ENCODE measurements at regions not wholly inside any gene's neighbourhood (a gene's known extent, or its start where the extent isn't known, plus 50 kb on each side); places are given as distances from the start of the nearest gene placed in this dataset.
"Not testable (repeated sequence)": the region's sequence is repeated elsewhere in the genome, so short reads cannot be mapped to it uniquely, and the experiment has no call there.

DNA sequence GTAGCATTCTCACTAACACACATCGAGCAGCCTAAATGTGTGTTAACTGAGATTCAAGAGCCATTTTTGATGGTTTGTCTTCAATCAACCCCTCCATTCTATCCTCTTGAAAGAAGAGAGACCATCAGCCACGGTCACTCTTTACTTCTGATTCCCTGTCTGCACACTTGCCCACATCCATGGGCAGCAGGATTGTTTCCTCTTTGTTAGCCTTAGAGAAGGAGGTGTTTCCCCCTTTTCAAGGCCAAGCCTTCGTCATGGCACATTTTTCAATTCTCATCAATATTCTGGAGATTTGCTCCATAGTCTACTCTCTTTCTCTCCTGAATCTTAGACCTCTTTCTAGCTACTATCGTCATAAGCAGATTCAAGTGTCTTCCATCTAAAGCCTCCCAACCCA is 522.4 kb upstream of the NAALADL2 start:
- no peak for DNase-seq

DNA sequence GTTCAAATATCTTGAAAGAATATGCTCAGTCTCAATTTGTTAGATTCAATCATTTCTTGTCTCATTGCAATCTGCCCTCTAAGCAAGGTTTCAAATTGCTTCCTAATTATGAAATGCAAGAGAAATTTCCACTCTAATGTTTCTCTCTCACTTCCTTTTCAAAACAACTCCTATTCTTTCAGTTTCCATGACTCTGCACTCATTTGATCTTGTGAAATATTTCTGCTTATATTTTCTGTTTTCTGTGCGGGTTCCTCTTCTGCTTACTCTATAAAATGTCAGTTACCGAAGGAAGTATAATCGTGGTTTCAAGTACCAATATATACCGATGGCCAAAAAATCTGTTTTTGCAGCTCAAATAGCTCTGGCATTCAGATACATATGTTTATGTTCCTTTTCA is 521.9 kb upstream of the NAALADL2 start:
- no peak for DNase-seq

DNA sequence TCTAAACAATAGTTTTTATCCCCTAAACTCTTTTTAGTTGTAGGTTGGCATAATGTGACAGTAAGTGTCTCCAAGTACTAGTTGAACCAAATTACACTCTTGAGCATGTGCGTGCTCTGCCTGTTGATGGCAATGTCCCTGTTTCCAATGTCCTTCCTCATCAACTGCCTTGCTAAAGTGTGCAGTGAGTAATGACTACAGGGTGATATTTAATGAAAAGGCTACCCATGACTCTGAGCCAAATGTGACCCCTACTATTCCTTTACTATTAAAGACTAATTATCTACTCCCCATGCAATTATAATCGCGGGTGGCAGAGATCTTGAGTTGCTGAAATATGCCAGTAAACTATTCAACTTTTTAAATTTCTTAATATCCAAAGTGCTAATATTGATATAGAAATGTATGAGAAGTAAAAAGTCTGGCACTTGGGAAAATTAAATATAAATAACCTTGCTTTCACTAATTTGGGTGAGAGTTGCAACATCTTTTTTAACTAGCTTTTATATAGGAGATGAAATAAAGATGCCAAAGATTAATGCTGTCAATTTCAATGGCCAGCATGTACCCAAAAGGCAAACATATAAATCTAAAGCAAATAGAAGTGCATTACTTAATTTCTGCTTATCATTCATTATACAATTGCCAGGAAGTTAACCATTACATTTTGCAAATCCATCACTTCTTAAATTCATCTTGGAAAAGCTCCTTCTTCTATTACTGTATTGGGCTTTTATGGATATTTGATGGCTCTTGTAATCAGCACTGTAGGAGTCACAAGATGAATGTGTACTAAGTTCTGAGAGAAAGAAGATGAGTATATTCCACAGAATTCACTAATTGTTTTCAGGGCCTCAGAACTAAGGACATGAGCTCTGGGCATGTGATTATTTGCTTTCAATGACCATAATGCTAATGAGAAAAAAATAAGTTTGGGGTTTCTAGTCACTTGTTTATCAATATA is 518.2 kb upstream of the NAALADL2 start:
- no peak for DNase-seq

DNA sequence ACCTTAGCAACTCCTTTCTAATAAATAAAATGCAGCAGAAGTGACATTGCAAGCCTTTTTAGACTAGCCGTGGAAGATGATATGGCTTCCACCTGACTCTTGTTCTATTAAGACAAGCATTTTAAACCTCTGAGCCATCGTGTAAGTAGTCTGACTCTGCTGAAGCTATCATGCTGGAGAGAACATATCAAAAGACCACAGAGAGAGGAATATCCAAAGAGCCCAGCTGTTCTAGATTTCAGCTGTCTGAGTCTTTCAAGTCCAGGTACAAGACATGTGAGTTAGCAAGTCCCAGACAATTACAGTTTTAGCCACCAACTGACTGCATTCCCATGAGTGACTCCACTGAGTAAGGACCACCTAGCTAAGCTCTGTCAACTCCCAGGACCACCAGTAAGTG is 517.0 kb upstream of the NAALADL2 start:
- DNase-seq: no peak

- DNase-seq: no peak
Measured at GRCh38 chr3:174342941-174343501, 516.1 kb upstream of the NAALADL2 start.

- no peak for DNase-seq
Measured at GRCh38 chr3:174346141-174346540, 513.0 kb upstream of the NAALADL2 start.

DNA sequence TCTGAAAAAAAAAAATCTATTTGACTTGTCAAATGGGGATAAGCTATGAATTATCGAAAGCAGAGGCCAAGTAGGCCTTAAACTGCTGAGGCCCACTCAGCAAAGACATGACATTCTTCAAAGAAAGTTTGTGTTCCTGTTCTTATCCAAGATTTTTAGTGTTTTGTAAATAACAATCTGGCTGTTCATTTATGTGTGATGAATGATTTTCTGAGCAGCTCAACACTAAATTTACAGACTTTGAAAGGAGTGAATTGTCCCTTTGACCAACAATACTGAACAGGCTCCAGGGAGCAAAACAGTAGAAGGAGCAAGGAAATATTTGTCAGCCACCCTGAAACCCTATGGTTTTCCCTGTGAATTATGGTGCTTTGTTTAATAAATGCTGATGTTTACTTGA is 512.6 kb upstream of the NAALADL2 start:
- no peak for DNase-seq

DNA sequence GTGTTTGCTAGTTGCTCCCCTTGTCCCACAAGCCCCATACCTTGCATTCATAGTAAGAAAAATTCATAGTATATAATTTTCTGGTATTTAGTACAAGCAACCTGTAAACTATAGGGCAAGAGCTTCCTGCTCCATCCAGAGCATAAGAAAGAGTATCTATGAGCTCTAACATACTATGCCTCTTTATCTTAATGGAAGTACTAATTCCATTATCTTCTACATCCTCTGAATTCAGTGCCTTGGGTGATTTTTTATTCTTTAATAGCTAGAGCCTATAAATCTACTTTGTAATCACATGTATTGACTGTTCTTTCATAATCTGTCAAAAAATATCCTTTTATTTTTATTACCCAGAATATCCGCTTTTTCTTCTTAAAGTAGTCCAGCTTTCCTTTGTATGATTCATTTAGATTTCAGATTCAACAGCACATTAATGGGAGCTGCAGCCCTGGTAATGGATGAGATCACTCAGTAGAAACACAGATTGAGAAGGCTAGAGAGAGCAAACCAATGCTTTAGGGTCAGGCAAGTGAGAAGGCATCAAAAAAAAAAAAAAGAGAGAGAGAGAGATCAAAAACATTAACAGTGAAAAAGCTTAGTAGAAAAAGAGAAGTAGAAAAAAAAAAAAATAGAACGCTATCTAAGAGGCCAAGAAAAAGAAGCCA is 511.5 kb upstream of the NAALADL2 start:
- DNase-seq: no peak

DNA sequence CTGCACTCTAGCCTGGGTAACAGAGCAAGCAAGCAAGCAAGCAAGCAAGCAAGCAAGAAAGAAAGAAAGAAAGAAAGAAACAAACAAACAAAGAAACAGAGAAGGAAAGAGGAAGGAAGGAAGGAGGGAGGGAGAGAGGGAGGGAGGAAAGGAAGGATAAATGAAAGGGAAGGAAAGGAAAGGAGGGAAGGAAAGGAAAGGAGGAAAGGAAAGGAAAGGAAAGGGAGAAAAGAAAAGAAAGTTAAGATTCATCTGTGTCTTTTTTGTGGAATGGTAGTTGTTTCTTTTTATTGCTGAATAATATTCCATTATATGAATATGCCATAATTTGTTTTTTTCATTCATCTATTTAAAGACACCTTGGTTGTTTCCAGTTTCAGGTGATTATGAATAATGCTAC is 506.9 kb upstream of the NAALADL2 start:
- no peak for DNase-seq

DNA sequence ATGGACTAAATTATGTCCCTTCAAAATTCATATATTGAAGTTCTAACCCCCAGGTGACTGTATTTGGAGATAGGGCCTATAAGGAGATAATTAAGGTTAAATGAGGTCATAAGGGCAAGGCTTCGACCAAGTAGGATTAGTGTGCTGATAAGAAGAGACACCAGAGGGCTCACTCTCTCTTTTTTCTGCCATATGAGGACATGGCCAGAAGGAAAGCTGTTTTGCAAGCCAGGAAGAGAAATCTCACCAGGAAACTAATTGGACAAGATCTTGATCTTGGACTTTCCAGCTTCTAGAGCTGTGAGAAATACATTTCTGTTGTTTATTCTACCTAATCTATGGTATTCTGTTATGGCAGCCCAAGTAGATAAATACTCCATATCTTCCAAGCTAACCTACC is 503.6 kb upstream of the NAALADL2 start:
- no peak for DNase-seq

DNA sequence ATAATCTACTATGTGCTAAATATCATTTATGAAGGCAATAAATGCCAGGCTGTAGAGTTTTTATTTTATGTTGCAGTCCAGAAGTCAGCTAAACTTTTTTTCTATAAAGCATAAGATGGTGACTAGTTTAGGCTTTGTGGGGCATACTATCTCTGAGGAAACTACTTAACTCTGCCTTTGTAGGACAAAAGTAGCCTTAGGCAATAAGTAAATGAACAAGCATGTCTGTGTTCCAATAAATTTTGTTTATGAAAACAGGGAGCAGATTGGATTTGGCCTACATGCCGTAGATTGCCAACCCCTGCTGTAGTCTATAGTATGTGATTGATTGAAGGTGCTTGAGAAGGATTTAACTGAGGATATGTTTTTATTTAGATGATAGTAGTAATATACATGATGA is 502.5 kb upstream of the NAALADL2 start:
- no peak for DNase-seq

- DNase-seq: no peak
Measured at GRCh38 chr3:174358252-174358651, 500.9 kb upstream of the NAALADL2 start.

- DNase-seq: no peak
Measured at GRCh38 chr3:174362556-174362955, 496.6 kb upstream of the NAALADL2 start.

- DNase-seq: no peak
Measured at GRCh38 chr3:174363256-174363655, 495.9 kb upstream of the NAALADL2 start.

GRCh38 chr3:174365796-174366195 is 493.3 kb upstream of the NAALADL2 start:
- no peak for DNase-seq

- not testable (repeated sequence) for DNase-seq
Measured at GRCh38 chr3:174366904-174367303, 492.2 kb upstream of the NAALADL2 start.

GRCh38 chr3:174376346-174376745 is 482.8 kb upstream of the NAALADL2 start:
- no peak for DNase-seq

- no peak for DNase-seq
Measured at GRCh38 chr3:174377096-174377495, 482.0 kb upstream of the NAALADL2 start.

DNA sequence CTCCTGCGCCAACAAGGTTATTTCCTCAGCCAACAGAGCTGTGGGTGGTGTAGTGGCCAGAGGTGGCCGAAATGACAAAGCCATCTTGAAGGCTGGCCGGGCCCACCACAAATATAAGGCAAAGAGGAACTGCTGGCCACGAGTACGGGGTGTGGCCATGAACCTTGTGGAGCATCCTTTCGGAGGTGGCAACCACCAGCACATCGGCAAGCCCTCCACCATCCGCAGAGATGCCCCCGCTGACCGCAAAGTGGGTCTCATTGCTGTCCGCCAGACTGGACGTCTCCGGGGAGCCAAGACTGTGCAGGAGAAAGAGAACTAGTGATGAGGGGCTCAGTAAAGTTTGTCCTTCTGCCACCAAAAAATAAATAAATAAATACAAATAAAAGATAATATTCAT is 481.4 kb upstream of the NAALADL2 start:
- no peak for DNase-seq

GRCh38 chr3:174382878-174383277 is 476.3 kb upstream of the NAALADL2 start:
- DNase-seq: no peak

DNA sequence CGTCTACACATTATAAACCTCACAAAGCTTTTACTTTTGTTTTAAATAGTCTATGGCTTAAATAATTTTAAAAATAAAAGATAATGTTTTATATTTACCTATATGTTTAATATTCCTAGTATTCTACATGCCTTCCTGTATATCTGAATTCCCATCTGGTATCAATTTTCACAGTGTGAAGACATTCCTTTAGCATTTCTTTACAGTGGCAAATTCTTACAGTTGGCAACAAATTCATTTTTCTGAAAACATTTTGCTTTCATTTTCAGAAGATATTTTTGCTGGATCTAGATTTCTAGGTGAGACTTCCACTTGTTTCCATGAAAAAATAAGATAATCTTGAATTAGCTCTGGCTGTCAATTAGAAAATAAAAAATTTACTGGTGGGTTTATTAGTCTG is 471.4 kb upstream of the NAALADL2 start:
- no peak for DNase-seq

DNA sequence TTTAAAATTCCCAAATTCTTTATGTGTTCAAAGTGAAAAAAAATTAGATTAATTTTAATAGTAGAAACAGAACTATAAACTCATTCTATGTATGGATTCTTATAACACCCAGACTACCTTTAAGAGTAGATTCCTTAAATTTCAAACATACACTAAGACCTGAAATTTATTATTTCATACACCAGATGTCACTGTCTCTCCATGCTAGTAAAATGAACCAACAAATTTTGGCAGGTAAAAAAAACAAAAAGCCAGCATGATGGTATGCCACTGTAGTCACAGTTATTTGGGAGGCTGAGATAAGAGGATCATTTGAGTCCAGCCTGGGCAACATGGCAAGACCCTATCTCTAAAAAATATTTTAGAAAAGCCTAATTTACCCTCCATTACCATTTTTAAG is 461.3 kb upstream of the NAALADL2 start:
- DNase-seq: no peak

GRCh38 chr3:174398761-174399160 is 460.4 kb upstream of the NAALADL2 start:
- DNase-seq: no peak

DNA sequence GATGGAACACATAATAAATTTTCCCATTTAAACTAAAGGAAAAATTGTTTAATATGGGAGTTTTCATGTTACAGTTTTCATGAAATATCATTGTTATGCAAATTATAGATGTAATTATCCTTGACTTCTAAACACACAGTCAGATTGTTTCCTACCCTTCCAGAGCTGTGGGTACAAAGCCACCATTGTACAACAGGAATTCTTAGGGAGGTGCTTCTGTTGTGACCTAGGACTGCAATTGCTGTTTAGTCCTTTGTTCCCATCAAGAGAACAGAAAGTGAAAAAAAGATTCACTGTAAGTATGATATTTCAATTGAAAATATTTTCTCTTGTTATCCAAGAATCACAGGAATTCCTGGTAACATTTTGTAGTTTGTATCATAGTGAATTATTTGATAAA is 455.3 kb upstream of the NAALADL2 start:
- DNase-seq: no peak

Data from right hindlimb (tissue), 1 donor.